H1 (cell line): ENCODE measurements at regions not wholly inside any gene's neighbourhood (a gene's known extent, or its start where the extent isn't known, plus 50 kb on each side); places are given as distances from the start of the nearest gene placed in this dataset.

Source experiments
- CBX5 ChIP-seq: fragments of 300-800, 300-1000 bp; sonication (generic); IDR thresholded peaks from 2 replicates; pipeline ENCODE4 v1.7.1; 2016; ENCODE audit warnings: antibody characterized with exemption, low read length, low read depth
- EP300 ChIP-seq, 2 experiments: IDR thresholded peaks; 1 replicate in 1 of 2; 2 replicates in 1 of 2; pipeline ENCODE4 v1.6.1; 2011 to 2012; ENCODE audit warnings: low read depth in 2 of 2, low read length in 2 of 2, mild to moderate bottlenecking in 2 of 2, borderline replicate concordance in 1 of 2, inconsistent platforms in 1 of 2, moderate library complexity in 1 of 2
- HDAC6 ChIP-seq: IDR thresholded peaks from one replicate; pipeline ENCODE4 v1.7.1; 2012; ENCODE audit warnings: low read depth, mild to moderate bottlenecking, inconsistent platforms, low read length, moderate library complexity
- KDM1A ChIP-seq: fragments of 200-600, 300-600 bp; sonication (generic); IDR thresholded peaks from 2 replicates; pipeline ENCODE4 v1.7.1; 2016; ENCODE audit warnings: mild to moderate bottlenecking, low read length, borderline replicate concordance
- NRF1 ChIP-seq: IDR thresholded peaks from 2 replicates; pipeline ENCODE4 v1.6.1; 2011; ENCODE audit warnings: mild to moderate bottlenecking, low read depth, low read length, improper control_type of control experiment
- POLR2A ChIP-seq, 2 experiments: IDR thresholded peaks; 1 replicate in 1 of 2; 2 replicates in 1 of 2; pipeline ENCODE4 v1.6.1; 2011; ENCODE audit warnings: low read depth in 2 of 2, low read length in 2 of 2, mild to moderate bottlenecking in 2 of 2; ENCODE audit errors: control extremely low read depth in 1 of 2
- POLR2AphosphoS5 ChIP-seq: IDR thresholded peaks from 2 replicates; pipeline ENCODE4 v1.6.1; 2011; ENCODE audit warnings: low read depth, low read length
- RAD21 ChIP-seq, 2 experiments: IDR thresholded peaks in 1 of 2; conservative IDR thresholded peaks in 1 of 2; 2 replicates each; pipeline ENCODE4 v1.6.1; 2011; ENCODE audit warnings: low read depth in 2 of 2, low read length in 2 of 2, improper control_type of control experiment in 1 of 2, inconsistent platforms in 1 of 2, mild to moderate bottlenecking in 1 of 2, moderate library complexity in 1 of 2
- SP2 ChIP-seq: IDR thresholded peaks from 2 replicates; pipeline ENCODE4 v1.6.1; 2012; ENCODE audit warnings: mild to moderate bottlenecking, low read length, inconsistent platforms
- TF ChIP-seq, protein P1 (sequence below): IDR thresholded peaks from 2 replicates; pipeline ENCODE4 v1.6.1; 2011; ENCODE audit warnings: low read depth, mild to moderate bottlenecking, low read length; ENCODE audit not compliant: insufficient read depth
- TF ChIP-seq, protein P2 (sequence below), 3 experiments: IDR thresholded peaks; 1 replicate in 2 of 3; 2 replicates in 1 of 3; pipeline versions ENCODE4 v1.5.1 to v1.6.1; 2011; ENCODE audit warnings: low read length in 3 of 3, mild to moderate bottlenecking in 3 of 3, inconsistent platforms in 2 of 3, low read depth in 1 of 3, moderate library complexity in 1 of 3; ENCODE audit not compliant: insufficient read depth in 1 of 3; ENCODE audit errors: control extremely low read depth in 1 of 3
- TF ChIP-seq, protein P3 (sequence below): IDR thresholded peaks from 2 replicates; pipeline ENCODE4 v1.6.1; 2011; ENCODE audit warnings: low read length, improper control_type of control experiment

DNA sequence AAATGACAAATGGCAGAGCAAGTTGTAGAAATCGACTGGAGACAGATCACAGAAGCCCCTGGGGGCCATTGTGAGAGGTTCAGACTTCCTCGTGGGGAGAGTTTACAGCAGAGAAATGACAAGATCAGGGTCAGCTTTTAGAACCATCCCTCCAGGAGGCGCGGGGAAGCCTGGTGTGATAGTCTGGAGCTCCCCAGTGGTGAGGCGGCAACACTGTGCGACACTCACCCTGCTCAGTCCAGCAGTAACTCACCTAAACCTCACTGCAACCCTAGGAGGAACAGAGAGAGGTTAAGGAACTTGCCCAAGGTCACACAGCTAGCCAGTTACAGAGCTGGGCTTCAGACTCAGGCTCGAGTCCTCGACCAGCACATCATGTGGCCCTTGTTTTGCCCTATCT lies 123.4 kb upstream of the IRX3 start:
- no peak for TF ChIP-seq KDM1A
- TF ChIP-seq RAD21 (IDR thresholded peaks at IDR 0.05 in 1 of 2, conservative IDR thresholded peaks at IDR 0.05 in 1 of 2; ENCODE audit: low read depth in 2 of 2, low read length in 2 of 2): peak; percentile 26 to 43; a peak in 3 of 4 replicates
- TF ChIP-seq SP2: no peak
- TF ChIP-seq POLR2AphosphoS5: no peak
- no peak for TF ChIP-seq EP300 (IDR thresholded peaks at IDR 0.05; ENCODE audit: borderline replicate concordance in 1 of 2, low read depth in 2 of 2, low read length in 2 of 2)
- no peak for TF ChIP-seq POLR2A (IDR thresholded peaks at IDR 0.05; ENCODE audit: control extremely low read depth in 1 of 2, low read depth in 2 of 2, low read length in 2 of 2)
- no peak for TF ChIP-seq NRF1
- TF ChIP-seq, protein P1, sequence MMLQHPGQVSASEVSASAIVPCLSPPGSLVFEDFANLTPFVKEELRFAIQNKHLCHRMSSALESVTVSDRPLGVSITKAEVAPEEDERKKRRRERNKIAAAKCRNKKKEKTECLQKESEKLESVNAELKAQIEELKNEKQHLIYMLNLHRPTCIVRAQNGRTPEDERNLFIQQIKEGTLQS: no peak
- TF ChIP-seq, protein P2, sequence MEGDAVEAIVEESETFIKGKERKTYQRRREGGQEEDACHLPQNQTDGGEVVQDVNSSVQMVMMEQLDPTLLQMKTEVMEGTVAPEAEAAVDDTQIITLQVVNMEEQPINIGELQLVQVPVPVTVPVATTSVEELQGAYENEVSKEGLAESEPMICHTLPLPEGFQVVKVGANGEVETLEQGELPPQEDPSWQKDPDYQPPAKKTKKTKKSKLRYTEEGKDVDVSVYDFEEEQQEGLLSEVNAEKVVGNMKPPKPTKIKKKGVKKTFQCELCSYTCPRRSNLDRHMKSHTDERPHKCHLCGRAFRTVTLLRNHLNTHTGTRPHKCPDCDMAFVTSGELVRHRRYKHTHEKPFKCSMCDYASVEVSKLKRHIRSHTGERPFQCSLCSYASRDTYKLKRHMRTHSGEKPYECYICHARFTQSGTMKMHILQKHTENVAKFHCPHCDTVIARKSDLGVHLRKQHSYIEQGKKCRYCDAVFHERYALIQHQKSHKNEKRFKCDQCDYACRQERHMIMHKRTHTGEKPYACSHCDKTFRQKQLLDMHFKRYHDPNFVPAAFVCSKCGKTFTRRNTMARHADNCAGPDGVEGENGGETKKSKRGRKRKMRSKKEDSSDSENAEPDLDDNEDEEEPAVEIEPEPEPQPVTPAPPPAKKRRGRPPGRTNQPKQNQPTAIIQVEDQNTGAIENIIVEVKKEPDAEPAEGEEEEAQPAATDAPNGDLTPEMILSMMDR (IDR thresholded peaks at IDR 0.05; ENCODE audit: control extremely low read depth in 1 of 3, insufficient read depth in 1 of 3, low read depth in 1 of 3, low read length in 3 of 3): peak in 1 of 3 experiments; percentile 6; a peak in 1 of 4 replicates
- TF ChIP-seq, protein P3, sequence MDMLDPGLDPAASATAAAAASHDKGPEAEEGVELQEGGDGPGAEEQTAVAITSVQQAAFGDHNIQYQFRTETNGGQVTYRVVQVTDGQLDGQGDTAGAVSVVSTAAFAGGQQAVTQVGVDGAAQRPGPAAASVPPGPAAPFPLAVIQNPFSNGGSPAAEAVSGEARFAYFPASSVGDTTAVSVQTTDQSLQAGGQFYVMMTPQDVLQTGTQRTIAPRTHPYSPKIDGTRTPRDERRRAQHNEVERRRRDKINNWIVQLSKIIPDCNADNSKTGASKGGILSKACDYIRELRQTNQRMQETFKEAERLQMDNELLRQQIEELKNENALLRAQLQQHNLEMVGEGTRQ: no peak
- TF ChIP-seq HDAC6: no peak
- no peak for TF ChIP-seq CBX5
